ENCODE measurements at regions not wholly inside any gene's neighbourhood (a gene's known extent, or its start where the extent isn't known, plus 50 kb on each side); places are given as distances from the start of the nearest gene placed in this dataset.

GRCh38 chr2:64839844-64840243 lies 149.4 kb upstream of the SLC1A4 start:
- Histone ChIP-seq H3K9ac (replicated peaks in 1 of 4; ENCODE audit: extremely low read depth in 1 of 4, low read depth in 3 of 4, low read length in 3 of 4) (no peak overlapping the region), H3K36me3 (ENCODE audit: control insufficient read depth in 2 of 4, insufficient read depth in 4 of 4, low read length in 3 of 4) (no peaks in the 10 kb centered on the region), H3K79me1 (ENCODE audit: low read depth, low read length) (no peaks in the 10 kb centered on the region), H3K9me3 (ENCODE audit: insufficient read depth in 2 of 2, low read depth in 1 of 2, low read length in 1 of 2) (no peaks in the 10 kb centered on the region), H2BK5ac (ENCODE audit: low read depth, low read length) (no peak overlapping the region), H2AK5ac (ENCODE audit: low read depth, low read length) (no peak overlapping the region), H4K8ac (ENCODE audit: extremely low read depth, insufficient read depth, low read length) (no peak overlapping the region), H3K27ac (ENCODE audit: low read depth, low read length) (no peak overlapping the region), H3K4me3 (ENCODE audit: extremely low read depth in 1 of 4, insufficient read depth in 2 of 4, low read depth in 3 of 4, low read length in 4 of 4) (no peak overlapping the region), H2BK12ac (ENCODE audit: low read depth, low read length) (no peak overlapping the region), H2AFZ (ENCODE audit: low read length) (0 out of 2 replicates have a peak overlapping the region, but pooled peaks have one; percentile 1), H3K4ac (replicated peaks; ENCODE audit: insufficient read length, low read depth, low read length) (no peak overlapping the region), H2BK15ac (ENCODE audit: low read length) (no peak overlapping the region), H3K23ac (ENCODE audit: insufficient read length) (no peak overlapping the region), H3K14ac (ENCODE audit: insufficient read length) (no peak overlapping the region), H2BK120ac (replicated peaks; ENCODE audit: low read depth, low read length) (no peak overlapping the region), H3K4me1 (replicated peaks in 1 of 4; ENCODE audit: control insufficient read depth in 3 of 4, insufficient read depth in 4 of 4, low read length in 3 of 4) (no peaks in the 10 kb centered on the region), H3K18ac (ENCODE audit: extremely low read depth, low read length) (no peak overlapping the region), H4K91ac (replicated peaks; ENCODE audit: insufficient read length, low read length) (no peak overlapping the region), H4K20me1 (replicated peaks in 1 of 2; ENCODE audit: control insufficient read depth in 1 of 2, insufficient read depth in 2 of 2, low read length in 2 of 2) (no peaks in the 10 kb centered on the region), H3K27me3 (replicated peaks in 1 of 4; ENCODE audit: control insufficient read depth in 3 of 4, extremely low read depth in 1 of 4, insufficient read depth in 3 of 4, low read length in 3 of 4) (no peaks in the 10 kb centered on the region; a peak in 1 of 7 replicates), H3K23me2 (ENCODE audit: low read depth, low read length) (no peaks in the 10 kb centered on the region), H3K56ac (replicated peaks; ENCODE audit: insufficient read length, low read depth, low read length) (no peak overlapping the region), H4K5ac (ENCODE audit: insufficient read length, low read depth, low read length) (no peak overlapping the region), H3K79me2 (ENCODE audit: control insufficient read depth in 1 of 2, insufficient read depth in 2 of 2, low read length in 2 of 2) (no peaks in the 10 kb centered on the region), H3K4me2 (ENCODE audit: insufficient read depth in 1 of 2, low read depth in 2 of 2, low read length in 2 of 2) (no peak overlapping the region), H2BK20ac (ENCODE audit: low read length) (no peak overlapping the region)
- CTCF ChIA-PET (ENCODE audit: partially characterized antibody) = interaction anchor here (0.6 to 4.1 kb wide), 4 partner anchors 9 to 200 kb away, joined by 3 to 26 read pairs (median 4); no protein-coding TSS in a partner anchor
- POLR2A ChIA-PET (ENCODE audit: partially characterized antibody) = interaction anchor here (0.7 kb wide), 1 partner anchor 818 kb away, joined by 3 read pairs; no protein-coding TSS in a partner anchor
- DNase-seq (ENCODE audit: low read depth in 1 of 2, low spot score in 2 of 2) = no peak
- no peak for FAIRE-seq
- WGBS, 2 experiments (ENCODE audit: extremely low coverage in 1 of 2, insufficient coverage in 1 of 2, insufficient read length in 1 of 2, insufficient replicate concordance in 2 of 2, low coverage in 1 of 2, low lambda C conversion rate in 2 of 2, missing lambda C conversion rate in 1 of 2) = 90% methylated on average over 6 of the region's 6 CpGs; no CpG with 5 or more reads in 1 of the 2 experiments
- TF ChIP-seq MAFK (IDR thresholded peaks at IDR 0.05; ENCODE audit: low read depth, low read length) (no peak), ATF3 (IDR thresholded peaks at IDR 0.05; ENCODE audit: insufficient read depth, low read depth, low read length) (no peak), BCL11A (IDR thresholded peaks at IDR 0.05; ENCODE audit: low read depth in 2 of 2, low read length in 2 of 2) (no peak), EZH2 (IDR thresholded peaks at IDR 0.05; ENCODE audit: low read depth, low read length, severe bottlenecking) (no peak)

Data from H1 (cell line).